Stimulated activated CD8-positive, alpha-beta memory T cell treated with anti-CD3 and anti-CD28 coated beads, Interleukin-7, amount 100 ng/mL, for 24 hours (primary cell): ENCODE measurements at regions not wholly inside any gene's neighbourhood (a gene's known extent, or its start where the extent isn't known, plus 50 kb on each side); places are given as distances from the start of the nearest gene placed in this dataset.

ENCODE experiments used
- DNase-seq: peaks from one replicate; pipeline ENCODE4 v3.0.0-alpha.2; 2020; ENCODE audit warnings: low read depth

DNA sequence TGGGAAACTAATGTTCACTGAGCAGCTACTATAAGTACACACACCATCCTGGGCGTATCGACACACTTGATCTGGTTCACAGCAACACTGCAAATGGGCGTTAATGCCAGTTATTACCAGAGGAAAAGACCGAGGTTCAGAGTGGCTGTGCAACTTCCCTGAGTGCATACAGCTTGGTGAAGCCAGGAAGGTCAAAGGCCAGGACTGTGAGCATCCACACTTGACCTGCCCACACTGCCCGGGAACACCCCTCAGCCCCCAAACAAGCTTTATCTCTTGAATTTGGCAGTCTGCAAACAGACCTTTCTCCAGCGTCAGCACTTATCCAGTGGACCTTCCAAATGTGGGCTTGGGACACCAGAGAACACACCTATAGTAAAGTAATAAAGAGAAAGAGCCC lies 312.6 kb downstream of the BCL11B start:
- DNase-seq, result no peak

- no peak for DNase-seq
Observed at GRCh38 chr14:98959958-98960616, 311.9 kb downstream of the BCL11B start.

DNA sequence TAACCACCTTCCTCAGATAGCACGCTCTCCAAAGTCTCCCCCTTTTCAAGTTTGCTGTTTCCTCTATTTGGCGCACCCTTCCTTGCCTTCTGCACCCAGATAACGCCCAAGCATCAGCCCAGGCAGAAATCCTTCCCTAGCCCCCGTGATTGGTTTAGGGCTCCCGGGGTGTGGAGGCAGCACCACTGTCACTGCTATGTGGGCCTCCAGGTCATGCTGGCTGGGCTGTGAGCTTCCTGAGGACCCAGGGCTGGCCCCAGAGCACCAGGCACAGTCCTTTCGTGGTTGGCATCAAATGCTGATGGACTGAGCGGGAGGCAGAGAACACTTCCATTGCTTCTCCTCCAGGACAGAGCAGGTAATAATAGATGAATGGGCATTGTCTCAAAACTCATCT lies 311.4 kb downstream of the BCL11B start:
- no peak for DNase-seq

GRCh38 chr14:98961191-98961590 lies 310.8 kb downstream of the BCL11B start:
- no peak for DNase-seq

- DNase-seq, result no peak
Observed at GRCh38 chr14:98962118-98962517, 309.9 kb downstream of the BCL11B start.

- DNase-seq, result no peak
Observed at GRCh38 chr14:98963610-98964009, 308.4 kb downstream of the BCL11B start.

DNA sequence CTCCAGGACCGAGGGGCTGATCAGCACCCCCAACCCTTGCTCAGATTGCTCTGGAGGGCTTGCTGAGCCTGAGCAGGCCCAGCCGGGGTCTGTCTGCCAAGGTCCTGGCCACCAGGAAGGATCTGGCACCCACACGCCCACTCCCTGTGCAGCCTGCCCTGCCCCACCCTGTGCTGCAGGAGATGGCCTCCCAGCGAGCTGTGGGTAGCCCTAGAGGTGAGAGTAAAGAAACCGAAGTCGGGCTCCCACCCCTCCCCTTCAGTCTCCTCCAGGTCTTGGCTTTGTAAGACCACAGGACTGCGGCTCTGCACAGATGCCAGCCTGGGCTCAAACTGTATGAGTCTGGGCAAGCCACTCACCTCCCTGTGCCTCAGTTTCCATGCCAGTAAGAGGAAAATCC lies 307.8 kb downstream of the BCL11B start:
- no peak for DNase-seq

DNA sequence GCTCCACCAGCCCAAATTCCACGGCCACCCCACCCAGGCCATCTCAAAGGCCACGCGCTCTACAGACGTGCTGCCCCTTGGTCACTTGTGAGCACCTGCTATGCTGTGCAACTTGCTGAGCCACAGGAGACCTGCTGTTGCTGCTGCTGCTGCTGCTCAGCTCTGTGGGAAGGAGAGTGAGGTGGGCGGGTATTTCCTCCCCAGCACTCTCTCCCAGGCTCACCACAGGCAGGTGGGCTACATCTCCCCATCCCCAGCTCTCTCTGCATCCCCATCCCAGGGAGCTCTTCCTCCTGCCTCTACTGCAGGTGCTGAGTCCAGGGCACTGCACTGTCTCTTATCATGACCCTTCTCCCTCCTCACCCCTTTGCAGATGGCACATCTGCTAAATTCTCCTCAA lies 306.9 kb downstream of the BCL11B start:
- DNase-seq, result no peak

- DNase-seq, result no peak
Observed at GRCh38 chr14:98966016-98966415, 306.0 kb downstream of the BCL11B start.

- DNase-seq, result no peak
Observed at GRCh38 chr14:98966475-98967162, 305.4 kb downstream of the BCL11B start.

- DNase-seq, result no peak
Observed at GRCh38 chr14:98974113-98974512, 297.9 kb downstream of the BCL11B start.

GRCh38 chr14:98976271-98976670 lies 295.7 kb downstream of the BCL11B start:
- DNase-seq, result no peak

- DNase-seq, result no peak
Observed at GRCh38 chr14:98977451-98977850, 294.5 kb downstream of the BCL11B start.

DNA sequence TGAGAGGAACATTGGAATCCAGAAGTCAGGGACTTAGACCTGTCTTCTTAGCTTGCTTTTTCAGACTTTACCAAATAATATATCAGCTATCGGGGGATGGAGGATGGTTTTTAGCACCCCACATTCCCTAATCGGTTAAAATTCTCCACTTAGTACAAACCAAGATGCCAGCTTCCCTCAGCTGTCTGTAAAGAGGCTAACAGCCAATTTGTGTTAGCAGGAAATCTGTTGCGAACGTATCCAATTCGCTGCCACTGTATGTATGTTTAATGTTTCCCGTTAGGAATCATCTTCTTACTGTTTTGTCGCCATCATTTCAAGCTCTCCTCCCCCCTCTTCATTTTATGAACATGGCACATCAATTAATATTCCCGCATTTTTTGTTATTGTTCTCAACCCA lies 289.0 kb downstream of the BCL11B start:
- no peak for DNase-seq

- no peak for DNase-seq
Observed at GRCh38 chr14:98984027-98984718, 287.8 kb downstream of the BCL11B start.

DNA sequence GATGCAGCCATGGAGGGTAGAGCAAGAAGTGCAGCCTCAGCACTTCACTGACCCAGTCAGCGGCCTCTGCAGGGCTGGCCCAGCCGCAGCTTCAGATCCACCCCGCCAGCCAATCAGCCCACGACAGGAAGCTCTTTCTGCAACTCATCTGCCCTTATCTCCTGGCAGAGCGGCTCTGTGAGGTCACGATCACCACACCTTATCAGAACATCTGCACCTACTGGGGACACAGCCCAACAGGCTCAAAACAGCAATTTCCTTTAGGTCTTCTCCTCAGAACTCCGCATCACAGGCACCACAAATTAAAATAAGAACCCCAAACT lies 287.3 kb downstream of the BCL11B start:
- peak; percentile 27 for DNase-seq

DNA sequence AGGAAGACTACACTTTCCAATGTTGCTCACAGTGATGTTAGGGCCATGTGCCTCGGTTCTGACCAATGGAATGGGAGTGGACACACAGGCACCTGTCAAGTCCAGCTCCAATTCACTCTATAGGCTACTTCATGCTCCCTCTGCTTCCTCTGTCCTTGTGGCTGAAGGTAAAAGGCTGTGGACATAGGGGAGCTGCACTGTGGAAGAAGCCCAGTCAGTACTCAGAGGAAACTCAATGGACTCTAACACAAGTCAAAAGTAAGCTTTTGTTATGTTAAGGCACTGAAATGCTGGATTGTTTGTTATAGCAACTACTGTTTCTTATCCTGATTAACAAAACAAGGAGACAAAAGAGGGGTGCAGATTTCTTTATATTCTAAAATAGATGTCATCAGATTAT lies 278.2 kb downstream of the BCL11B start:
- DNase-seq, result no peak

- DNase-seq, result no peak
Observed at GRCh38 chr14:98994561-98994960, 277.4 kb downstream of the BCL11B start.

- DNase-seq, result no peak
Observed at GRCh38 chr14:98997526-98998205, 274.3 kb downstream of the BCL11B start.

DNA sequence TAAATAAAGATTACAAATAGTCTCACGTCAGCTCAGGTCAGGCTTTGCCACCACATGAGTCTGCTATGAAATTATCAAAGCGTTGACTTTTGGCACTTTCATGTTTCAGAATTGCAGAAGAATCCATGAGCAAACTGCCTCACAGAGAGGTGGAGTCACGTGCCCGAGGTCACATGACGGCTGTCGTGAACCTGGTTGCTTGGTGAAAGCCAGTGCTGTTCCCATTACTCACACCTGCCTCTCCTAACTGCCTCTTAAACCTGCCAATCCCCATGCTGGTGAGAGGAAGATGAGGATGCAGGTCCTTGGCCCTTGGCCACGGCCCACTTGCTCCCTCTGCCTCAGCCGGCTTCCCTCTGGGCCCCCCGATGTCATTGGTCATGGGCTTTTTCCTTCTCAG lies 272.7 kb downstream of the BCL11B start:
- no peak for DNase-seq

DNA sequence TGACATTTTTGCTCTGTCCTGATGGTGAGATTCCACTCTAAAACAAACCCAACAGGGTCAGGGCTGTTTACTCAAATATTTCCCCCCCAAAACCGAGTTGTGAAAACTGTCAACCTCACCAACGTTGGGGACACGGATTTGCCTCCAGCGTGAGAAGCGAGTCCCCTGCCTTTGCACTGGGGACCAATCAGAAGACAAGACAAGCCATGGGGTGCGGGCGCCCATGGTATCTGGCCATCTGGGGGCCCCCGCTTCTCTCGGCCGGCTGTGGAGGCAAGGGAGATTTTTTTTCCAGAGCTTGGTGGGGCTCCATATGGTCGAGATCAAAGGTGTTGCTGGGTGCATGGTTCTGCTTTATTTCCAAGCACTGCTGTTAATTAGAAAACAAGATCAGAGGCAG lies 272.1 kb downstream of the BCL11B start:
- DNase-seq, result no peak

DNA sequence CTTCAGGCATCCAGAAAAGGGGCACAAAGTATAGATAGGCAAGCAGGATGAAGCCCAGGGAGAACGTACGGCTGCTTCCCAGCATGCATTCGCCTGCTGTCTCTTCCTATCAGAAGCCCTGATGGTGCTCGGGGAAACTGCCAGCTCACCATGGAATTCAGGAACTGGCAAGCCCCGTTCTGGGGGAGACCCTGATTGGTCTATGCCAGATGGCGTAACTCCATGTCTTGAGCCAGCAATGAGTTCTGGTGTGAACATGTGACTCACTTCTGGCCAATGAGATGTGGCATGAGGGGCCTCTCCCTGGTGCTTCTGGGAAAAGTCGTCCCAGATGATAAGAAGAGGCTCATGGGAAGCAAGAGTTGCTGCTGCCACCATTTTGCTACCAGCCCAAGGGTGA lies 270.8 kb downstream of the BCL11B start:
- no peak for DNase-seq

- no peak for DNase-seq
Observed at GRCh38 chr14:99003646-99004045, 268.4 kb downstream of the BCL11B start.
